IPS DF 19.7 (cell line): ENCODE measurements at regions not wholly inside any gene's neighbourhood (a gene's known extent, or its start where the extent isn't known, plus 50 kb on each side); places are given as distances from the start of the nearest gene placed in this dataset.

Source experiments
- DNase-seq: peaks from one replicate; pipeline ENCODE4 v3.0.0-alpha.2; 2013; ENCODE audit warnings: low read depth, low spot score

- DNase-seq, result no peak
Measured at GRCh38 chr20:52268184-52268749, 76.7 kb upstream of the ZFP64 start.

DNA sequence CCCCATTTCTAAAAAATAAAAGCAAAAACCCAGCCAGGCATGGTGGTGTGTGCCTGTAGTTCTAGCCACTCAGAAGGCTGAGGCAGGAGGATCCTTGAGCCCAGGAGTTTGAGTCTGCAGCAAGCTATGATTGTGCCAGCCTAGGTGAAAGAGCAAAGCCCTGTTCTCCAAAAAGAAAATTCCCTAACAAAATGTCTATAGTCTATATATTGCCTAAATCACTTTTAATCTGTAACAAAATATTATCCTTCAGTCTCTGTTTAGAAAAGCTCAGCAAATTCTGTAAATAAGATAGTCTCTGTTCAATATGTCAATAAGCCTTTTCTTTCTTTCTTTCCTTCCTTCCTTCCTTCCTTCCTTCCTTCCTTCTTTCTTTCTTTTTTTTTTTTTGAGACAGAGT lies 75.8 kb upstream of the ZFP64 start:
- DNase-seq, result no peak

- no peak for DNase-seq
Measured at GRCh38 chr20:52263757-52264156, 72.2 kb upstream of the ZFP64 start.

GRCh38 chr20:52261792-52262191 lies 70.2 kb upstream of the ZFP64 start:
- no peak for DNase-seq

DNA sequence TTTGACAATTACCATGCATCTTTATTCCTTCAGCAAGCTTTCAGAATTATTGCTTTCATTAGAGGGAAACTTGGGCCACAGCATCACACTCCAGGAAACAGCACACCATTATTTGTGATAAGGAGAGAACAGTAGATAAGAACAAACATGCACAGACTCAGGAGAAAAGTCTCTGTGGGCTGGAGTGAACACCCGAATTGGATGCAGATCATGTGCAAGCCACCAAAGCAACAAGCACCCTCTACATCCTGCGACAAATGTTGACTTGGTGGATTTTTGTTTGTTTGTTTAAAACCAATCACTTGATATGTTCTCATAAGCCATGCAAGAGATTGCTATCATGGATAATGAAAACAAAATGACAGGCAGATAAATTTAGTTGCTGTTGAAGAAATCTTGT lies 67.7 kb upstream of the ZFP64 start:
- DNase-seq, result no peak

DNA sequence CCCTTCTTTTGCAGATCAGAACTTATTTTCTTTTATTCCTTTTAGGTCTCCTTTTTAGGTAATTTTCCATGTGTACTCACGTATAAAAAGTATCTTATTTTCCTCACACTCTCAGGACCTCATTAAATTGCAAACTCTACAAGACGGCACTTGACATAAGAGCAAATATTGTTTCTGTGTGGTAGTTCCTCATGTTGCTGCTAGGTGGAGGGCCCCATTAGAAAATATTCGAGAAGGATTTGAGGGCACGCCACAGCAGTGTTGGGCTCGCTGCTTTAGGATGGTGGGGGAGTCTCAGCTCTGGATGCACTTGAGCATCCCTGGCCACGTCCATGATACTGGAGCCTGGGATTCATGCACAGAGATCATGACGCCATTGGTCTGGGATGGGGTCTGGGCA lies 64.9 kb upstream of the ZFP64 start:
- DNase-seq, result no peak

- DNase-seq, result no peak
Measured at GRCh38 chr20:52252664-52253063, 61.1 kb upstream of the ZFP64 start.

- DNase-seq, result no peak
Measured at GRCh38 chr20:52251827-52252226, 60.2 kb upstream of the ZFP64 start.

DNA sequence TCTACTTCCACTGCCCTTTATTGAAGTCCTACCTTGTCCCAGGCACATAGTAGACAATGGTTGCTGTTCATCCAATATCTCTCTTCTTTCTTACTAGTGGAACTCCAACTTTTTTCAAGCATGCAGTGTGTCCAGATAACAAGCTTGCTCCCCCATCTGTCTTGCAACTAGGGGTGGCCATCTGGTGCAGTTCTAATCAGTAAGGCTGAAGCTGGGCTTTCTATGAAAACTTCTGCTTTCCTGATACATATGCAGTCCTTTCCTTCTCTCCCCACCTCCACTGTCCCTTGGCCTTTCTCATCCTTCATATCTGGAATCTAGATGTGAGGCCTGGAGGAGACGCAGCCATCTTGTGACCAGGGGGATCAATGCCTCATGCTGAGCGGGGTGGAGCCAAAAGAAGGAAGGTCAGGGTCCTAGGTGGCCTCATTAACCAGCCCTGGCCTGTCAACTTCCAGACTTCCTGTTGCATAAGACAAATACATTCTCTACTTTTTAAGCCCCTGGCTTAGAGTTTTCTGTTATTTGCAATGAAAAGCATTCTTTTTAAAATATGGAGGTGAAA lies 59.6 kb upstream of the ZFP64 start:
- no peak for DNase-seq

GRCh38 chr20:52247548-52247947 lies 56.0 kb upstream of the ZFP64 start:
- DNase-seq, result no peak

DNA sequence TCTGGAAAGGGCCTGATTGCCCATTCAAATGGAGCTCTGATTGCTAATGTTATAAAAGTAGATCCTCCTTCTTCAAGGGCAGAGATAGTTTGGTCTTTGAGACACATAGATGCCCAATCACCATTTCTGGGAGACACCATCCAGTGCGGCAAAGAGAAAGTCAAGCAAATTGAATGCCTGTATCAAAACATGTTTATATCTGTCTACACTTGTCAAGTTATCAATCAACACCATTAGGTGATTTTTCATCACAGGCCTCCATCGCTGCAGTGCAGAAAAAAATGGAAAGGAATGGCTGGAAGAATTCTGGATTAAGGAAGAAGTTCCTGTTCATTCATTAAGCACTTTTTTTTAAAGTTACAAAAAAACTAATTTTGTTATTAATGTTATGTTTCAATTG lies 54.8 kb upstream of the ZFP64 start:
- no peak for DNase-seq

DNA sequence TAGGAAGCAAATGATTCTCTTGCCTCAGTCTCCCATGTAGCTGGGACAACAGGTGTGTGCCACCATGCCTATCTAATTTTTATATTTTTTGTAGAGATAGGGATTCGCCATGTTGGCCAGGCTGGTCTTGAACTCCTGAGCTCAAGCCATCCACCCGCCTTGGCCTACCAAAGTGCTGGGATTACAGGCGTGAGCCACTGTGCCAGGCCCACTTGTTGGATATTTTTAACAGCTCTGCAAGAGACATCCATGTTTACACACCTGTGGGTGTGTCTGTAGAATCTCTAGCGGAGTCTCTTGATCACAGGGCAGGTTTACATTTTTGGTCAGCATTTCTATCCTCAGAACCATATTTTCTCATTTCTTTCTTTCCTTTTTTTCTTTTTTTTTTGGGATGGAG lies 53.1 kb upstream of the ZFP64 start:
- no peak for DNase-seq

GRCh38 chr20:52242237-52243230 lies 51.0 kb upstream of the ZFP64 start:
- DNase-seq, result no peak
